ENCODE measurements at regions not wholly inside any gene's neighbourhood (a gene's known extent, or its start where the extent isn't known, plus 50 kb on each side); places are given as distances from the start of the nearest gene placed in this dataset.
"Not testable (repeated sequence)": the region's sequence is repeated elsewhere in the genome, so short reads cannot be mapped to it uniquely, and the experiment has no call there.

DNA sequence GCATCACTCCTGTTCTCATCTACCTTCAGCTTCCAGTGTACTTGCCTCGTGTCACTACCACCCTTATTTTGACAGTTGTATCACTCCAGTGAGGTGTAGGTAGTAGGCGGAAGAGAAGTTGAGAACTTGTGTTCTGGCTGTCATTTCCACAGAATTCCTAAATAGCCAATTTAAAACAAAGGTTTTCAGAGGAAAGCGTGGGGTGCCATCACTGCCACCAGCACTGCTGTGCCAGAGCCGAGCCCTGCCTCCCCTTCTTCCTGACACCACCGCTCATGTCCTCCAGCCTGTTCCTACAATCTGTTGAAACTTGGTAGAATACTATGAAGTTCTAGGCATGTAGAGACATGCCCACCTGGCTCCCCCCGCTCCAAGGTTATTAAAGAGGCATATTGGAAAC is 215.8 kb downstream of the TANC2 start:
- DNase-seq (ENCODE audit: low spot score): no peak

DNA sequence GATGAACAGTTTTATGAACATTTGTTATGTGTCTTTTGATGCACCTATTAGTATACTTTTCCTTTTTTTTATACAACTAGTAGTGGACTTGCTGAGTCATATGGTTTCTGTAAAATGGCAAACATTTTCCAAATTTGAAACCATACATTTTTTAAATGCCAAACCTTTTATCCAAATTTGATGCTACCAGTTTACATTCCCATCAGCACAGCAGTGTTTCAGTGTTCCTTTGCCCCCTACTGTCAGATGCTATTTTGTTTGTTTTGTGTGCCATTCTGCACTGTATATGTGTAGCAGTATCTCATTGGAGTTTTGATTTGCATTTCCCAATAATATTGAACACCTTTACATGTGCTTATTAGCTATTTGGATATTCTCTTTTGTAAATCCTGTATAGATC is 219.4 kb downstream of the TANC2 start:
- no peak for DNase-seq (ENCODE audit: low spot score)

DNA sequence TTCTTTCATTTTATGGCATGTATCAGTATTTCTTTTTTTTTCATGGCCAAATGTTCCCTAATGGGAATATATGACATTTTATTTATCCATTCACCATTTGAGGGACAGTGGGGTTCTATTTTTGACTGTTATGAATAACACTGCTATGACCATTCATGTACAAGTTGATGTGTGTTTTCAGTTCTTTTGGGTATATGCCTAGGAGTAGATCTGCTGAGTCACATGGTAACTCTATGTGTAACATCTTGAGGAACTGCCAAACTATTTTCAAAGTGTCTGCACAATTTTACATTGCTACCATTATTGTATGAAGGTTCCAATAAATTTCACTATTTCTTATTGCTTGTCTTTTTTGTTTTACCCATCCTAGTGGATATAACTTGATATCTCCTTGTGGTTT is 223.0 kb downstream of the TANC2 start:
- DNase-seq (ENCODE audit: low spot score): no peak

DNA sequence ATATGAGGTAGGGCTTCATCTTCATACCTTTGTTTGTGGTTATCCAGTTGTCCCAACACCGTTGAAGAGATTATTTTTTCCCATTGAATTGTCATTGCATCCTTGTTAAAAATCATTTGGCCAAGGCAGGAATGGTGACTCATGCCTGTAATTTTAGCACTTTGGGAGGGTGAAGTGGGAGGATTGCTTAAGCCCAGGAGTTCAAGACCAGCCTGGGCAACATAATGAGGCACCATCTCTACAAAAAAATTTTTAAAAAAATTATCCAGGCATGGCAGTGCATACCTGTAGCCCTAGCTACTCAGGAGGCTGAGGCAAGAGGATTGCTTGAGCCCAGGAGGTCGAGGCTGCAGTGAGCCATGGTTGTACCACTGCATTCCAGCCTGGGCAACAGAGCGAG is 223.9 kb downstream of the TANC2 start:
- DNase-seq (ENCODE audit: low spot score): no peak

DNA sequence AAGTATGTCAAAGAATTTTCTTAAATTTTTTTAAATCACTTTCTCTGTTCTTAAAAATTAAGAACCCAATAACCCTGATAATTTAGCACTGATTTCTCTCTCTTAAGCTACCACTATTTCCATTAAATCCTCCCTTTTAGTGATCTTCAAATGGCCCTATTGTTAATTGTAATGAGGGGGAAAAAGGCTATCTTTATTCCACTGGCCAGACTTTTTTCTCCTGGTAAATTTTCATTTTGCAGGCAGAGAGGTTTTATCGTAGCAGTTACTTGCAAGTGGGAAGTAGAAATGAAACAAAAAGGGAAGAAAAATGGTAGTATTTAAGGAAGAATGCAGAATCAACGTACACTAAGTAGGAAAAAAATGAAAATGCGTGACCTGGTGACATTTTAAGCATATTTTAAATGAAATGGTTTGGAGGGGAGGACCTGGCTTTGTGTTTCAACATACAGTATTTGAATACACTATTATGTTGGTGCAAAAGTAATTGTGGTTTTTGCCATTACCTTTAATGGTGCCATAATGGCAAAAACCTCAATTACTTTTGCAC is 224.9 kb downstream of the TANC2 start:
- no peak for DNase-seq (ENCODE audit: low spot score)

DNA sequence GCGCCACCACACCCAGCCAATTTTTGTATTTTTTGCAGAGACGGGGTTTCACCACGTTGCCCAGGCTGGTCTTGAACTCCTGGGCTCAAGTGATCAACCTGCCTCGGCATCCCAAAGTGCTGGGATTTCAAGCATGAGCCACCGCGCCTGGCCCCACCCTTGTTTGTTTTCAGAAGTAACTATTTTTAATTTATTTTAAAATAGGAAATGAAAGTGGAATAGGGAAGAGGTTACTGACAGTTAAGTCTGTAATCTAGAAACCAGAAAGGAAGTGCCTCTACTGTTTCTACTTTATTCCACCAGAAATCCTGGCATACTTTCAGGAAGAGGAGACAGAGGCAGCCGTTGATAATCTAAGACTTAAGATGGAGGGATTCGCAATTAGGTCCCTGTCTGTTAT is 225.6 kb downstream of the TANC2 start:
- DNase-seq (ENCODE audit: low spot score): no peak

DNA sequence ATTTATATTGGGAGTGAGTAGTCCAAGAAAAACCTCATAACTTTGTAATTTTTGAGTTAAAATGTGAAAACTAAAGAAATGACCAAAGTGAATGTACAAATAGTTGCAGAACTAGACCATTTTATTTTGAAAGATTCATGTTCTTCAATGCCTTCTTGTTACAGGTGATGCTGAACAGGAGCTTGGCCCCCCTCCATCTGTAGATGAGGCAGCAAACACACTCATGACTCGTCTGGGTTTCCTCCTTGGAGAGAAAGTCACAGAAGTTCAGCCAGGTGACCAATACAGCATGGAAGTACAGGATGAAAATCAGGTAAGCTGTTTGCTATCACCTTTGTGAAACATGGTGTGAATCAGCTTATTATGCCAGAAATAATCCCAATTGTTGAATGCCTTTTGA is 227.8 kb downstream of the TANC2 start:
- no peak for DNase-seq (ENCODE audit: low spot score)

DNA sequence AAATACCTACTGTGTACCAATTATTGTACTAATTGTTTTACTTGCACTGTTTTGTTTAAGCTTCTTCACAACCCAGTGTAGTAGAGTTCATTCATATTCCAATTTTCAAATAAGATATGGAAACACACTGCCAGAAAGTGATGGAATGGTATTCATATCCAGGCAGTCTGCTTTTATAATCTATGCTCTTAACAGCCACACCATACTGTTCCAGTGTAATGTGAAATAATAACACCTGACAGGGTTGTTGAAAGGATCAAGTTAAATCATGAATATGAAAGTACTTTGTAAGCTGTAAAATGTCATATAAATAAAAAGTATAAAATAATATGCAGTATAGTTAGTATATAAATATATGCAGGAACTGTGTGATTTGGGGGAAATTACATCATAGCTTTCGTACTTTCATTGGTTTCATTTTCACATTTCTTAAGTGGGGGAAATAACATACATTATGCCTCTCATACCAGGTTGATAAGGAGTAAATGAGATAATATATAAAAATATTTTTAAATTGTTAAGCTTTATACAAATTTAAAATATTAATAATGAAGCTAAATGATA is 230.8 kb downstream of the TANC2 start:
- no peak for DNase-seq (ENCODE audit: low spot score)

DNA sequence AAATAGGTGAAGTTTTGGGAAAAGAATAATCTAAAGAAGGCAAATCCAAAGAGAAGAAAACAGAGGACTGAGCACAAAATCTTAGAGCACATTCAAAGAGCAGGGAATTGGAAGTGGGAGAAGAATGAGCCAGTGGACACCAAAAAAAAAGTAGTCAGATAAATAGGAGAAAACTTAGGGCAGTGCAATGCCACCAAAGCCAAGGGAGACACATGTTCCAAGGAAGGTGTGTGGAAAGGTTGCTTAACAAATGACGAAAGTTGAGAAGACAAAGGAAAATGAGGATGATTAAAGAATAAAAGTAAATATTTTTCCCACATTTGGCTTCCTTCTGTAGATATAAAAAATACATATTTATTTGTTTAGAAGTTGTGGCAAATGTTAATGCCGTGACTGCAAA is 237.6 kb downstream of the TANC2 start:
- DNase-seq (ENCODE audit: low spot score): no peak

DNA sequence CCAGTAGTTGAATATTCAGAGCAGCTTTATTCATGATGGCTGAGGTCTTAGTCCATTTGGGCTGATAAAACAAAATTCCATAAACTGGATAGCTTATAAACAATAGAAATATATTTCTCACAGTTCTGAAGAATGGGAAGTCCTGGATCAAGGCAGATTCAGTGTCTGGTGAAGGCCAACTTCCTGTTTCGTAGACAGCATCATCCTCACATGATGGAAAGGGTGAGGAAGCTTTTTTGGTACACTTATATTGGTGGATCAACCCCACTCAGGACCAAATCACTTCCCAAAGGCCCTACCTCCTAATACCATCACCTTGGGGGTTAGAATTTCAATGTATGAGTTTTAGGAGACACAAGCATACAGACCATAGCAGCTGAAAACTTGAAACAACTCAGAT is 224.2 kb downstream of the CYB561 start:
- DNase-seq (ENCODE audit: low spot score): no peak

DNA sequence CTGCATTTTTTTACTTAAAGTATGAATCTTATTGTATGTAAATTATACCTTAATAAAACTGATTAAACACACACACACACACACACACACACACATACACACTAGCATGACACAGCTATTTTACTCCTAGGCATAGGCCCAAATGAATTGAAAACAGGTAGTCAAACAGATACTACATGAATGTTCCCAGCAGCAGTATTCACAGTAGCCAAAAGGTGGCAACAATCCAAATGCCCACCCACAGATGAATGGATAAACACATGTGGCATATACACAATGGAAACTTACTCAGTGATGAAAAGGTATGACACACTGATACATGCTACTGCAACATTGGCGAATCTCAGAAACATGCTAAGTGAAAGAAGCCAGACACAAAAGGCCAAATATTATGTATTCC is 223.5 kb downstream of the CYB561 start:
- DNase-seq (ENCODE audit: low spot score): no peak

DNA sequence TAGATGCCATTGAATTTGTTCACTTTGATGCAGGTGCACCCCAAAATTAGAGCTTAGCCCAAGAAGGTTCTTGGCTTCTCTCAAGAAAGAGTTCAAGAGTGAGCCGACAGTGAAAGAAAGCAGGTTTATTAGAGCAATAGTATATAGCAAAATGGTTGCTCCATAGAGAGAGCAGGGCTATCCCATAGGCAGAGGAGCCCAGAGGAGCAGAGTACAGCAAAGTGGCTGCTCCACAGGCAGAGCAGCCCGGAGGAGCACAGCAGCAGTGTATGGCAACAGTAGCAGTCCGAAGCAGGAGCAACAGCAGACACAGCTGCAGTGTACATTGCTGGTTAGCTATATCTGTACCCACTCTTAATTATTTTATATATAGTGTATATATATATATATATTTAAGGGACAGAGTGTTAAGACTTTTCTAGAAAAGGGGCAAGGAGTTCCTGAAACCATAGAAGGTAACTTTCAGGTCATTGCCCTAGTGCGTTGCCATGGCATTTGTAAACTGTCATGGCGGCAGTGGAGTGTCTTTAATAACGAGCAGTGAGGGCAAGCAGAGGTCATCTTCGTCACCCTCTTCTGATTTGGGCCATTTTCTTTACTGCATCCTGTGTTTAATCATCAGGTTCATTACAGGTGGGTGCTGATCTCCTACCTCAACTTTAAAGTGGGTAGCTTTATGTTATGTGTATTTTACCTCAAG is 222.7 kb downstream of the CYB561 start:
- no peak for DNase-seq (ENCODE audit: low spot score)

DNA sequence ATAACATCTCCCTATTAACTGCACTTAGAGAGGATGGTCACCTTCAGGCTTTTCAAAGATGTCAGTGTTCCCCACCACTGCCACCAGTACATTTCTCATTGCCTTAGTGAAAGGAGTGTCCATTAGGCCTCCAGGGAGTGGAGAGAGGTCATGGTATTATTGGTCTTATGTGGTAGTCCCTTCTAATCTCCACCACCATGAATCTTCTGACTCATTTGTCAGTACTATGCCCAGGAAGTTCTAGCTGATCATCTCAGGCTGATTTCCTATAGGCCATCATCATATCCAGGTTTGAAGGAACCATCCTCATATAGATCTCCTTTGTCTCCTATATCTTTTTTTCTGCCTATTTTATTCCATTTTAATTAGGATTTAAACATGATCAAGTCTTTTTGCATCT is 221.5 kb downstream of the CYB561 start:
- DNase-seq (ENCODE audit: low spot score): no peak

DNA sequence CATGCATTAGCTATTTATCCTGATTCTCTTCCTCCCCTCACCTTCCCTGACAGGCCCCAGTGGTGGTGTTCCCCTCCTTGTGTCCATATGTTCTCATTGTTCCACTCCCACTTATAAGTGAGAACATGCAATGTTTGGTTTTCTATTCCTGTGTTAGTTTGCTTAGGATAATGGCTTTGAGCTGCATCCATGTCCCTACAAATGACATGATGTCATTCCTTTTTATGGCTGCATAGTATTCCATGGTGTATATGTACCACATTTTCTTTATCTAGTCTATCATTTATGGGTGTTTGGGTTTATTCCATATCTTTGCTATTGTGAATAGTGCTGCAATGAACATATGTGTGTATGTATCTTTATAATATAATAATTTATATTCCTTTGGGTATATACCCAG is 219.4 kb downstream of the CYB561 start:
- DNase-seq (ENCODE audit: low spot score): not testable (repeated sequence)

DNA sequence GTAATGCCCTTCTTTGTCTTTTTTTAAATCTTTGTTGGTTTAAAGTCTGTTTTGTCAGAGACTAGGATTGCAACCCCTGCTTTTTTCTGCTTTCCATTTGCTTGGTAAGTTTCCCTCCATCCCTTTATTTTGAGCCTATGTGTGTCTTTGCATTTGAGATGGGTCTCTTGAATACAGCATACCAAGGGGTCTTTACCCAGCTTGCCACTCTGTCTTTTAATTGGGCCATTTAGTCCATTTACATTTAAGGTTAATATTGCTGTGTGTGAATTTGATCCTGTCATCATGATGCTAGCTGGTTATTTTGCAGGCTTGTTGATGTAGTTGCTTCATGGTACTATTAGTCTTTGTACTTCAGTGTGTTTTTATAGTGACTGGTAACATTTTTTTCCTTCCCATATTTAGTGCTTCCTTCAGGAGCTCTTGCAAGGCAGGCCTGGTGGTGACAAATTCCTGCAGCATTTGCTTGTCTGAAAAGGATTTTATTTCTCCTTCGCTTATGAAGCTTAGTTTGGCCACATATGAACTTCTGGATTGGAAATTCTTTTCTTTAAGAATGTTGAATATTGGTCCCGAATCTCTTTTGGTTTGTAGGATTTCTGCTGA is 215.0 kb downstream of the CYB561 start:
- DNase-seq (ENCODE audit: low spot score): not testable (repeated sequence)

DNA sequence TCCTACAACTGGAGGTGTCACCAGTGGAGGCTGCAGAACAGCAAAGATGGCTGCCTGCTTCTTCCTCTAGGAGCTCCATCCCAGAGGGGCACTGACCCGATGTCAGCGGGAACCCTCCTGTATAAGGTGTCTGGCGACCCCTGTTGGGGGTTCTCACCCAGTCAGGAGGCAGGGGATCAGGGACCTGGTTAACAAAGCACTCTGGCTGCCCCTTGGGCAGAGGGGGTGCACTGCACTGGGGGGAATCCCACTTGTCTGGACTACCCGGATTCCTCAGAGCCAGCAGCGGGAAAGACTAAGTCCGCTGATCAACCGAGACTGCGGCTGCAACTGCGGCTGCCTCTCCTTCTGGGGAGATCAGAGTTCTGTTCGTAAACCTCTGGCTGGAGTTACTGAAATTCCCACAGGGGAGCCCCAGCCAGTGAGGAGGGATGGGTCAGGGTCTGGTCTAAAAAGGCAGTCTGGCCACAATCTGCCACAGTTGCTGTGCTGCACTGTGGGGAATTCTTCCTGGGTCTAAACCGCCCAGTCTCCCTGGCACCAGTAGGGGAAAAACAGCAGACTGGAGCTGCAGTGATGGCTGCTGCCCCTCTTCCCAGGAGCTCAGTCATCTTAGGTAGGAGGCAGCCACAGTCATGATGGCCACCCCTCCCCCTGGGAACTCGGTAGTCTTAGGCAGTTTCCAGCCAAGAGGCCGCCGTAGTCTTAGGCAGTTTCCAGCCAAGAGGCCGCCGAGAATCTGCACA is 213.4 kb downstream of the CYB561 start:
- no peak for DNase-seq (ENCODE audit: low spot score)

DNA sequence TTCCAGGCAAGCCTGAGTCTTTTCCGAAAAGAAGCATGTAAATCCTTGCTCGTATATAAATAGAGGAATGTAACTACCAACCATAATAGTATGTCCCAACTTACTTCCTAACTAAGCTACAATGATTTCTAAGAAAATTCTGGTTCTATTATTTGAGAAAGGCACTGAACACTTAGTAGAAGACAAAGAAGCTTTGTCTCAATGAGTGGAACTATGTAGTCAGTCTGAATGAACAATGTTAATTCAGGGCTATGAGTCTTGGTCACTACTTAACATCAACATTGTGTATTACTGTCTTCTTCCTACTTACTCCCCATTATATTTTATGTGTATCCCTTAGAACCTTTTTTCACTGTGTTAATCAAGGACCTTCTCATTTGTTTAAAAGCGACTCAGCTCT is 206.0 kb downstream of the CYB561 start:
- DNase-seq (ENCODE audit: low spot score): no peak

DNA sequence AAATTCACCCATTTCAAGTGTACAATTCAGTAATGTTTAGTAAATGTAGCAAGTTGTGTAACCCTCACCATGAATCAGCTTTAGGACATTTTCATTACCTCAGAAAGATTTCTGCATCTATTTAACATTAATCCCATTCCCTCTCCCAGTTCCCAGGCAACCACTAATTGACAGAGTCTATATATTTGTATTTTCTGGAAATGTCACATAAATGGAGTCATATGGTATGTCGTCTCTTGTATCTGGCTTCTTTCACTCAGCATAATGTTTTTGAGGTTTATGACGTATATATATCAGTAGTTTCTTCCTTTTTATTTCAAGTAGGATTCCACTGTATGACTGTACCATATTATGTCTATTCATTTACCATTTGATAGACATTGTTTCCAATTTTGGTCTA is 199.8 kb downstream of the CYB561 start:
- no peak for DNase-seq (ENCODE audit: low spot score)

DNA sequence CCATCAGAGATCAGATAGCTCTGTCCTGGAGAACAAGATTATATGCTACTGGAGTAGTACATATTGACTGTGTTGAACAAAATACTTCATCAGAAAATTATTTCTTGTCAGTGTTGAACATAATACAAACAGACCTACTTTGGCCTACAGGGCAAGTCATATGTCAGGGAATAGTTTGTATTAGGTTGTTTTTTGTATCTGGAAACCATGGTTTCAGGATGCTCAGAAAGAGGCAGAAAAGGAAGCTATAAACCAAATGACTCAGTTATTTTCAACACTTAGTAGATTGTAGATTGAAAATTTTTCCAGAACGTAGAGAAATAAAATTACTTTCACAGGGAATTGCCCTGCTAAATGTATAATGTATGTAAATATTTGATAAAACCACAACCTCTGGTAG is 198.4 kb downstream of the CYB561 start:
- DNase-seq (ENCODE audit: low spot score): no peak

DNA sequence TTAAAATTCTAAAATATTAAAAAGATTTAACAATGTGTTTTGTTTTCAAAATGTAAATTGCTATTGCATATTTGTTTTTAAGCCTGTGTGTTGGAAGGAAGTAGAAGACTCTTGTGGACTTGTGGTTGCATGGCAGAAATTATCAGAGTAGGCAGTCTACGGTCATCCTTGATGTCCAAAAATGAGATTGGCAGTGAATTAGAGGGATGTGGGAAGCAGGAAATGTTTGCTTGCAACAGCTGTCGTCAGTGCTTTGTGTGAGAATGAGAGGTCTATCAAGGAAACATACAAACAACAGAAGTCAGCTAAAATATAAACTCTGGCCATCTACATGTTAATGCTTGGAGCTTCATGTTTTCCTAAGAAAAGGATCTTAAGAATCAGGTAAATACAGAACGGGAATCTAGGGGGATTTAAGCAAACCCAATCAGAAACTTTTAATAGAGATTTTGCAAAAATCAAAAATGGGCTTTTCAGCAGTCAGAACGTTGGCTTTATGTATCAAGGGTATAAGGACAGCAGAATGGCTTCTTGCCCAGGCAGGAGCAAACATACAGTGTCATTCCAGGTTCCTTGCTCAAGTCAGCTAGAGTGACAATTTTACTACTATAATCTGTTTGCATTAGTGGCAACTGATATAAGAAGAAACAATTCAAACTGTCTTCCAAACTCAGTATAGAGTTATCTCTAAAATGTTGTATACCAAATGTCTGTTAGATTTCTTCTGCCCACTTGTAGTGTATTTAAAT is 196.7 kb downstream of the CYB561 start:
- no peak for DNase-seq (ENCODE audit: low spot score)

DNA sequence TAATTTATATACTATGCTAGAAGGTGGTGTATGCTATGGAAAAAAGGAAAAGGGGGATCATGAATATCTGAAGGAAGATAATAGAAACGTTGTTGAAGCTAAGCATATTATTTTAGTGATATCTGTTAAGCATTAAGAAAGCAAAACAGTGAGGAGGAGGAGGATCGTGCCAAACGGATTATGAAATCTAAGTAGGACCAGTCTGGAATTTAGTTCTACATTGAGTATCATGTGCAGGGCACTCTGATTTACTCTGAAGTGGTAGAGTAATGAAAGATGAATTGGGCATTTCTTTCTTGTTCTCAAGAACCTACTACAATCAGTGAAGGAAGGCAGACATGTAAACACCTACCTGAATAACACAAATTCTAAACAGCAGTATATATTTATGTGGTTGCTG is 195.3 kb downstream of the CYB561 start:
- DNase-seq (ENCODE audit: low spot score): no peak

DNA sequence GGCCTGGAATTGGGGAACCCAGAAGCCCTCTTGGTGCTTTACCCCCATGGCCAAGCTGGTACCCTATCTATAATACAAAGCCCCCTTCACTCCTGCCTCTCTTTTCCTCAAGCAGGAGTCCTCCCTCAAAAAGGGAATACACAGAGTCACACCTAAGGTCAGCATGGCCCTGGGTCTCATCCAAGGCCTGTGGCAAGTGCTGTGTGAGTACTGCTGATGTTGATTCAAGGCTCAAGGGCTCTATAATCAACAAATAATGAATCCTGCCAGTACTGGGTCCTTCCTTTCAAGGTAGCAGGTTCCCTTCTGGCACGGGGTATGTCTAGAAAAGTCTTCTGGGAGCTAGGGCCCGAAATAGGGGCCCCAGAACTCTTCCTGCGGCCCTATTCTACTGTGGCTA is 187.3 kb downstream of the CYB561 start:
- DNase-seq (ENCODE audit: low spot score): no peak

All from HuH-7 (cell line).